ENCODE measurements at regions not wholly inside any gene's neighbourhood (a gene's known extent, or its start where the extent isn't known, plus 50 kb on each side); places are given as distances from the start of the nearest gene placed in this dataset.

GRCh38 chr7:155194382-155195140, 103.1 kb upstream of the INSIG1 start:
- Mint-ChIP-seq H3K27ac (no peak overlapping the region), H3K4me3 (no peak overlapping the region), H3K36me3 (ENCODE audit: low read depth) (peaks cover 8% of the 10 kb centered on the region), H3K27me3 (ENCODE audit: low read depth) (no peaks in the 10 kb centered on the region), H3K9me3 (ENCODE audit: insufficient read depth) (peaks cover 14% of the 10 kb centered on the region), H3K4me1 (ENCODE audit: low read depth) (peaks cover 18% of the 10 kb centered on the region)
- no peak for DNase-seq
- ChIA-PET CTCF (interaction anchor here (1.6 kb wide), 1 partner anchor 11 kb away, joined by 3 read pairs; no protein-coding TSS in a partner anchor), POLR2A (no interaction called here)
- ATAC-seq: no peak

DNA sequence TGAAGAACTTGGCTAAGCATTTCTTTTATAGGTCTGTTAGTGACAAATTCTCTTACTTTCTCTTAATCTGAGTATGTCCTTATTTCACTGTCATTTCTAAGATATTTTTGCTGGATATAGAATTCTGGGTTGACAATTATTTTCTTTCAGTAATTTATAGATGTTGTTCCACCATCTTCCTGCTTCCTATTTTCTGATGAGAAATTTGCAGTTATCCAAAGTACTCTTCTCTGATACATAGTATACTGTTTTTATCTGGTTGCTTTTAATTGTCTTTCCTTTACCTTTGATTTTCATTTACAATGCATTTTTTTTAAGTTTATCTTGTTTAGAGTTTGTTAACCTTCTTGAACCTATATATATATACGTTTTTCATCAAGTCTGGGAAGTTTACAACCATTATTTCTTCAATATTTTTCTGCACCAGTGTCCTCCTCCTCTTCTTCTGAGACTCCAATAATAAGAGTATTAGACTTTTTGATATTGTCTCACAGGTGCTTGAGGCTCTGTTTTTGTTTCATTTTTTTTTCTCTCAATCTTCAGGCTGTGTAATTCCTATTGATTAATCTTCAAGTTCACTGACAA, 101.6 kb upstream of the INSIG1 start:
- DNase-seq (no peak), ATAC-seq (no peak)
- H3K27me3 Mint-ChIP-seq (ENCODE audit: low read depth): no peaks in the 10 kb centered on the region
- CTCF ChIA-PET: interaction anchor here (1.1 kb wide), 1 partner anchor 101 kb away, joined by 3 read pairs; the partner anchor contains the start of gene INSIG1
- no peak overlapping the region for H3K4me3 Mint-ChIP-seq
- H3K9me3 Mint-ChIP-seq (ENCODE audit: insufficient read depth): peaks cover 14% of the 10 kb centered on the region
- POLR2A ChIA-PET: interaction anchor here (1.2 kb wide), 1 partner anchor 103 kb away, joined by 3 read pairs; no protein-coding TSS in a partner anchor
- peaks cover 15% of the 10 kb centered on the region for H3K4me1 Mint-ChIP-seq (ENCODE audit: low read depth)
- H3K27ac Mint-ChIP-seq: no peak overlapping the region
- peaks cover 8% of the 10 kb centered on the region for H3K36me3 Mint-ChIP-seq (ENCODE audit: low read depth)

DNA sequence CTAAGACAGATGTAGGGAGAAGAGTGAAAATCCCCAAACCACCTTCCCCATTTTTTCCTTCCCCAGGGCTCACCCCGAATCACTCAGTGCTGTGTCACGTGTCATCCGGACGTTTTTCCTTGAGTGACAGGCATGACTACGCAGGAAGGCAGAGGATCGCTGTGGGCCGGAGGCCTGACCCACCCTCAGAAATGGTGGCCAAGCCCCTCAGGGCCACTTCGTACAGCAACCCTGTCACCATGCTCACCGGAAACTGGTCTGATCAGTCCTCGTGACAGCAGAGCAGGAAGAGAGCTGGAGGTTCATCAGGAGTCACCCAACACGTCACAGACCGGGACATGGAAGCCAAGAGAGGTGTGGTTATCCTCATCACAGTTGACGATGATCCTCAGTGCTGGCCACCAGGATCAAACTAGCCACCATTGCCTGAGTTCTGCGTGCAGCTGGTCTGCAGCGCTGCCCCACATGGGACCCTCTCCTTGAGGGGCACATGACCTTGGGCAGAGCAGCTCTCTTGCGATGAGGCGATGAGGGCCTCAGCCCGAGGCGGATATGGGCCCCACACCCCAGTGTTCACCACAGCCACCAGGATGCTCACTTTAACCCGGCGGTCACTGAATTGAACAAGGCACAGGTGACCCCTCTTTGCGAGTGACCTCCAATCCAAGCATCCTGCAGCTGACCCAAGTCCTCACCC, 99.3 kb upstream of the INSIG1 start:
- ATAC-seq: no peak
- Mint-ChIP-seq H3K9me3 (ENCODE audit: insufficient read depth) (peaks cover 14% of the 10 kb centered on the region), H3K4me3 (no peak overlapping the region)

GRCh38 chr7:155198901-155199845, 98.5 kb upstream of the INSIG1 start:
- CTCF ChIA-PET: interaction anchor here (0.7 to 1.3 kb wide), 3 partner anchors 9 to 146 kb away, joined by 3 to 4 read pairs (median 3); no protein-coding TSS in a partner anchor
- ATAC-seq: no peak
- Mint-ChIP-seq H3K4me1 (ENCODE audit: low read depth) (peaks cover 8% of the 10 kb centered on the region), H3K4me3 (no peak overlapping the region), H3K9me3 (ENCODE audit: insufficient read depth) (peaks cover 14% of the 10 kb centered on the region), H3K36me3 (ENCODE audit: low read depth) (peaks cover 8% of the 10 kb centered on the region), H3K27me3 (ENCODE audit: low read depth) (no peaks in the 10 kb centered on the region), H3K27ac (no peak overlapping the region)
- POLR2A ChIA-PET: interaction anchor here (1.2 to 1.4 kb wide), 2 partner anchors 100 kb away, joined by 4 to 5 read pairs; no protein-coding TSS in a partner anchor
- no peak for DNase-seq

More for the DNA sequence above, 99.3 kb upstream of the INSIG1 start:
- H3K4me1 Mint-ChIP-seq (ENCODE audit: low read depth): peaks cover 8% of the 10 kb centered on the region
- H3K27me3 Mint-ChIP-seq (ENCODE audit: low read depth): no peaks in the 10 kb centered on the region
- no peak overlapping the region for H3K27ac Mint-ChIP-seq
- no peak for DNase-seq
- ChIA-PET POLR2A (interaction anchor here (1.4 kb wide), 1 partner anchor 101 kb away, joined by 4 read pairs; no protein-coding TSS in a partner anchor), CTCF (interaction anchor here (0.9 to 1.3 kb wide), 2 partner anchors 9 to 16 kb away, joined by 3 to 4 read pairs; no protein-coding TSS in a partner anchor)
- peaks cover 8% of the 10 kb centered on the region for H3K36me3 Mint-ChIP-seq (ENCODE audit: low read depth)

DNA sequence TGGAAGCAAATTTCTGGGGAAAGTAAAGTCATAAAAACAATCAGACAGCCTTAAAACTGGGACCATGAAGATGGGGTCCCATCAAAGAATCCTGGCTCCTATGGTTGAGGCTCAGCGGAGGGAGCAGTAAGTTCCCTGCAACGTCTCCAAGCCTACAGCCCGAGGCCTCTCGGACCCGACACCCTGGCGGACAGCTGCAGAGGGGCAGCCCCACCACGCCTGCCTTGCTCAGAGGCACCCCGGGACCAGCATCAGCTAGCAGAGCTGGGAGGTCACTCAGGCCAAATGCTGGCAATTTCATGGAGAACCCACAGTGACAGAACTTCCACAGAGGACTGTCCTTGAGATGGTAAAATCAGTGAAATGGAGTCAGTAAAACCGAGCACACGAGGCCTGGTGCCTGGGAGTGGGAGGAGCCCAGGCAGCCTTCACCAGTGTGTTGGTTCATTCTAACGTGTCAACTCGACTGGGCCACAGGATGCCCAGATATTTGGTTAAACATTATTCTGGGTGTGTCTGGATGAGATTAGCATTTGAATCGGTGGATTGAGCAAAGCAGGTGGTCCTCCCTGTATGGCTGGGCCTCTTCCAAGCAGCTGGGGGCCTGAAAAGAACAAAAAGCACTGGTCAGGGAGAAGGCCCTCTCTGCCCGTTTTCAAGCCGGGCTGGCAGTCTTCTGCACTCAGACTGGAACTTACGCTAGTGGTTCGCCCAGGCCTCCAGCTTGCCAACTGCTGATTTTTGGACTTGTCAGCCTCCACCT, 96.2 kb upstream of the INSIG1 start:
- POLR2A ChIA-PET: interaction anchor here (0.7 kb wide), 1 partner anchor 1748 kb away, joined by 3 read pairs; the partner anchor contains the start of gene NOM1
- Mint-ChIP-seq H3K4me1 (ENCODE audit: low read depth) (peaks cover 25% of the 10 kb centered on the region), H3K4me3 (no peak overlapping the region), H3K9me3 (ENCODE audit: insufficient read depth) (peaks cover 7% of the 10 kb centered on the region), H3K27me3 (ENCODE audit: low read depth) (no peaks in the 10 kb centered on the region), H3K36me3 (ENCODE audit: low read depth) (peaks cover 9% of the 10 kb centered on the region), H3K27ac (peak overlapping the region; percentile 2)
- ATAC-seq (no peak), DNase-seq (no peak)
- CTCF ChIA-PET: no interaction called here

- POLR2A ChIA-PET: interaction anchor here (0.7 kb wide), 1 partner anchor 1747 kb away, joined by 3 read pairs; the partner anchor contains the start of gene NOM1
- Mint-ChIP-seq H3K9me3 (ENCODE audit: insufficient read depth) (peaks cover 2% of the 10 kb centered on the region), H3K36me3 (ENCODE audit: low read depth) (peaks cover 7% of the 10 kb centered on the region), H3K27ac (no peak overlapping the region), H3K4me1 (ENCODE audit: low read depth) (peaks cover 33% of the 10 kb centered on the region), H3K27me3 (ENCODE audit: low read depth) (no peaks in the 10 kb centered on the region), H3K4me3 (no peak overlapping the region)
- DNase-seq (no peak), ATAC-seq (no peak)
- CTCF ChIA-PET: no interaction called here
Measured at GRCh38 chr7:155202106-155202871, 95.4 kb upstream of the INSIG1 start.

- POLR2A ChIA-PET: interaction anchor here (1.2 kb wide), 1 partner anchor 95 kb away, joined by 10 read pairs; the partner anchor contains the start of gene INSIG1
- H3K4me1 Mint-ChIP-seq (ENCODE audit: low read depth): peaks cover 36% of the 10 kb centered on the region
- H3K36me3 Mint-ChIP-seq (ENCODE audit: low read depth): peaks cover 7% of the 10 kb centered on the region
- H3K27ac Mint-ChIP-seq: peak overlapping the region; percentile 27
- no peaks in the 10 kb centered on the region for H3K9me3 Mint-ChIP-seq (ENCODE audit: insufficient read depth)
- no peak for DNase-seq
- CTCF ChIA-PET: no interaction called here
- ATAC-seq: no peak
- H3K4me3 Mint-ChIP-seq: no peak overlapping the region
- H3K27me3 Mint-ChIP-seq (ENCODE audit: low read depth): no peaks in the 10 kb centered on the region
Measured at GRCh38 chr7:155203059-155203881, 94.4 kb upstream of the INSIG1 start.

DNA sequence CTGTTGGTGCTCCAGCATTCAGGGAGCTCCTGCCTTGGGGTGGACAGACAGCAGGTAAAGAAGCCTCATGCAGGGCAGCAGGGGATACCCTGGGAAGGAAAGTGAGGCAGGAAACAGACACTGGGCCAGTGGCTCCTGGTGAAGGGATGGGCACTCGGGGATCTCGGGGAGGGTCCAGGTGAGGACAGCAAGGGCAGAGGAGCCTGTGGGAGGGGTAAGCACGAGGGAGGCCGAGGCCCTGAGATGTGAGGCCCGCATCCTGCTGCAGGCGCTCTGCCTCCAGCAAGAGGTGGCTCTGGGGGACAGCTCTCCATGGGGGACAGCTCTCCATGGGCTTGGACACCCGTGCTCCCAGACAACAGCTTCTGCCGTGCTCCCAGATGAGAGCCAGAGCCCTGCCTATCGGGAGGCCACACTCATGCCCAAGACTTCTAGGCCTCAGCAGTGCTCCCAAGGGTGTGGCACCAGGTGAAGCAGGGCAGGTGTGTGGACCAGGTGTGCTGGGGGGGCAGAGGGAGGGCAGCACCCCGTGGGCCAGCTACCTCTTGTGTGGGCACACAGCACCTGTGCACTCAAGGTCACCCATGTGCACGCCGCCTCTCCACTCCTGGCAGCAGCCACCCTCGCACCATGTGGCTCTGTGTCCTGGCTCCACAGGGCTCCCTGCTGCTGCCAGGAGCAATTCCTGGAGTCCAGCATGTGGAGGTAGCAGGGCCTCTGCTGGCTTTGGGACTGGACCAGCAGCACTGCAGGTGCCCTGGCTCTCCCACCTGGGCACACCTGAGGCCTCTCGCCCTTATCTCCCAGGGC, 93.6 kb upstream of the INSIG1 start:
- ATAC-seq (no peak), DNase-seq (no peak)
- ChIA-PET CTCF (interaction anchor here (0.7 to 2.5 kb wide), 5 partner anchors 15 to 277 kb away, joined by 3 to 13 read pairs (median 9); no protein-coding TSS in a partner anchor), POLR2A (interaction anchor here (1.1 to 3.3 kb wide), 3 partner anchors 14 to 94 kb away, joined by 3 to 69 read pairs (median 10); partner anchors contain the start of gene INSIG1)
- Mint-ChIP-seq H3K4me1 (ENCODE audit: low read depth) (peaks cover 32% of the 10 kb centered on the region), H3K27ac (peak overlapping the region; percentile 97), H3K27me3 (ENCODE audit: low read depth) (no peaks in the 10 kb centered on the region), H3K36me3 (ENCODE audit: low read depth) (peaks cover 7% of the 10 kb centered on the region), H3K9me3 (ENCODE audit: insufficient read depth) (no peaks in the 10 kb centered on the region), H3K4me3 (no peak overlapping the region)

Measured in activated CD8-positive, alpha-beta T cell treated with anti-CD3 and anti-CD28 coated beads, Interleukin-2, amount 10 ng/mL, durations not matched to agents 7 days and 5 days (primary cell).